GM21381 (cell line): ENCODE measurements at regions not wholly inside any gene's neighbourhood (a gene's known extent, or its start where the extent isn't known, plus 50 kb on each side); places are given as distances from the start of the nearest gene placed in this dataset.

Source experiments
- ATAC-seq: cut with Tn5 transposase; IDR thresholded peaks from one replicate; pipeline ENCODE4 v1.9.1; 2021; ENCODE audit warnings: mild to moderate bottlenecking, moderate library complexity; ENCODE audit not compliant: unreplicated experiment

DNA sequence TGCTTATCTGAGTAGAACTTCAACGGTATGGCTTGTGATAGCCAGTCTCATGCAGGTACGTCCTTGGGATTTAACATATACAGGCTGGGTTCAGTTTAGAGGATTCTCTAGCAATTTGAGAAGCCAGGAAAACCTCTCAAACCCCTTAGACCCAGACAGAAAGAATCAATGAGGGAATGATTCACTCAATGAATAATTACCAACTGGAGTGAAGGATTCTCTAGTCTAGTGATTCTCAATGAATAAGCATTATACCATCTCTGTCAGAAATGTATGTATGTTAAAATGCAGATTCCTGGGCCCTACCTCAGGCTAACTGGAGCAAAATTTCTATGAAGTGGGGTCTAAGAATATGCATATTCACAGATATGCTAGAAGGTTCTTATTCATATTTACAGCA lies 54.5 kb upstream of the APP start:
- ATAC-seq, result no peak

DNA sequence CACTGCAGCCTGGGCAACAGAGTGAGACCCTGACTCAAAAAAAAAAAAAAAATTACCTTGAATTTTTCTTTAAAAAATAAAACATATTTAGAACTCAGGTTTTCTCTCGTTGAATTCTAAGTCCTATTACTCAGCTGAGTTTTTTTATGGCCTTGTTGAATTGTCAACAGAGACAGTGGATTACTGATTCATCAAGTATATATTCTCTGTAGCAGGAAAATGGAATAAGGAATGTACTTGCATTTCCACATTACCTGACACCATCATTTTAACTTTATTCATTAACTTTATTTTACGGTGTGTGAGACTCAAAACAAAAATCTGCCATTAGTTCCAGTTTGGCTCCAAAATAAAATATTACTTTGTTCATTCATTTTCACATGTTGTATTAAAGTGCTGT lies 53.8 kb upstream of the APP start:
- no peak for ATAC-seq
